ENCODE measurements at regions not wholly inside any gene's neighbourhood (a gene's known extent, or its start where the extent isn't known, plus 50 kb on each side); places are given as distances from the start of the nearest gene placed in this dataset.
A peak's percentile ranks its signal among the peaks of the same experiment; 100 is the strongest.
"Not testable (repeated sequence)": the region's sequence is repeated elsewhere in the genome, so short reads cannot be mapped to it uniquely, and the experiment has no call there.

- intact Hi-C loops (cut with DNase I), result no loop called here
- DNase-seq (no peak), ATAC-seq (no peak)
These were observed 106.3 kb upstream of the BOD1L1 start for GRCh38 chr4:13733817-13734216.

GRCh38 chr4:13750594-13750993, 123.1 kb upstream of the BOD1L1 start:
- intact Hi-C loops (cut with DNase I), result no loop called here
- ATAC-seq (no peak), DNase-seq (no peak)

GRCh38 chr4:13761581-13761980, 134.1 kb upstream of the BOD1L1 start:
- intact Hi-C loops (cut with DNase I); DNase-seq; ATAC-seq: not testable (repeated sequence)

- DNase-seq, result no peak
- intact Hi-C loops (cut with DNase I), result no loop called here
- no peak for ATAC-seq
These were observed 134.6 kb upstream of the BOD1L1 start for GRCh38 chr4:13762130-13762529.

- intact Hi-C loops (cut with DNase I), result no loop called here
- ATAC-seq, result no peak
- no peak for DNase-seq
These were observed 136.2 kb upstream of the BOD1L1 start for GRCh38 chr4:13763707-13764106.

- ATAC-seq, result no peak
- DNase-seq, result no peak
- intact Hi-C loops (cut with DNase I), result no loop called here
These were observed 138.0 kb upstream of the BOD1L1 start for GRCh38 chr4:13765539-13765938.

- intact Hi-C loops (cut with DNase I), result no loop called here
- ATAC-seq (peak in 1 of 2 donors; percentile 79), DNase-seq (no peak)
These were observed 139.4 kb upstream of the BOD1L1 start for GRCh38 chr4:13766761-13767540.

DNA sequence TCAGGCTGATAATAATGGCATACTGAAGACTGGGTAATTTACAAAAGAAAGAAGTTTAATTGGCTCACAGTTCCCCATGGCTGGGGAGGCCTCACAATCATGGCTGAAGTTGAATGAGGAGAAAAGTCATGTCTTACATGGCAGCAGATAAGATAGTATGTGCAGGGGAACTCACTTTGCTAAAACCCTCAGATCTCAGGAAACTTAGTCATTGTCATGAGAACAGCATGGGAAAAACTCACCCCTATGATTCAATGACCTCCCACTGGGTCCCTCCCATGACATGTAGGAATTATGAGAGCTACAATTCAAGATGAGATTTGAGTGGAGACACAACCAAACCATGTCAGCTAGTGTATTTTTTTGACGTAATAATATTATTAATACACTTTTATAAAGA, 149.8 kb upstream of the BOD1L1 start:
- DNase-seq (no peak), ATAC-seq (no peak)
- intact Hi-C loops (cut with DNase I), result no loop called here

GRCh38 chr4:13778367-13778766, 150.8 kb upstream of the BOD1L1 start:
- DNase-seq (no peak), ATAC-seq (no peak)
- intact Hi-C loops (cut with DNase I), result no loop called here

DNA sequence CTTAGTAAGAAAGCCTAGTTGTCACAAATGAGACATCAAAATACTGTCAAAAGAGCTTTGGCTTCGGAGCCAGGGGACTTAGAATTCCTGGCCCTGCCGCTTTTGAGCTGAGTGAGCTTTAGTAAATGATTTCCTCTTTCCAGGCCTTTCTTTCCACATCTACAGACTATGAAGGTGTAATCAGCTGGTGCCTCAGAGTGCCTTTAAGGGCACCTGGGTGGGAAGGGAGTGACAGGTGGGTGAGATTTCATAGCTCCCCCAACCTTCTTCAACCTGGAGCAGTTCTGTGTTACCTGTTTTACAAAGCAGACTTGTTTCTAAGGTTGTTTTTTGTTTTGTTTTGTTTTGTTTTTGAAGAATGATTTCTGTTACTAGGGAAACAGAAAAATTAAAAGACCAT, 154.7 kb upstream of the BOD1L1 start:
- intact Hi-C loops (cut with DNase I), result no loop called here
- no peak for ATAC-seq
- no peak for DNase-seq

DNA sequence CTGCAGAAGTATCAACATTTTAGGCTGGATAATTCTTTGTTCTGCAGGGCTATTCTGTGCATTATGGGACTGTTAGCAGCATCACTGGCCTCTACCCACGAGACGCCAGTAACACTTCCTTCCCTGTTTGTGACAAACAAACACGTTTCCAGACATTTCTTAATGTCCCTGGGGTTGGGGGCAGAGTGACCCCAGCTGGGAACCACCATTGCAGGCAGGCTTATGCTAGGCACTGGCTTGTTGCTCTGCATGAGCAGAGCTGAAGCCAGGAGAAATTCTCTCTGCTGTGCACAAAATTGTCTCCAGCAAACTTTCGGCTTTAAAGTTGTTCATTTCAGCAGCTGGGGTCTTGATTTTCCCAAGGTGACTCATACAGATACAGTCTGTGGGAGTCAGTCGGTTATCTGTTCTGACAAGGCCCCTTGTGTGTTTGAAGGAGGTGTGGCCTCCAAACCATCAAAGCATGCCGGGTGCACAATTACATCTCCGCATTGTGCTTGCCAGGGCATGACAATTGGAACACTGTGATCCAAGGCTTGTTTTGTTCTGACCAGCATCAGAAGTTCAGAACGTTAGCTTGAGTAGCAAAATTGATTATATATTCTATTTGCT, 156.4 kb upstream of the BOD1L1 start:
- DNase-seq, result no peak
- intact Hi-C loops (cut with DNase I), result no loop called here
- peak in 1 of 2 donors; percentile 70 for ATAC-seq

DNA sequence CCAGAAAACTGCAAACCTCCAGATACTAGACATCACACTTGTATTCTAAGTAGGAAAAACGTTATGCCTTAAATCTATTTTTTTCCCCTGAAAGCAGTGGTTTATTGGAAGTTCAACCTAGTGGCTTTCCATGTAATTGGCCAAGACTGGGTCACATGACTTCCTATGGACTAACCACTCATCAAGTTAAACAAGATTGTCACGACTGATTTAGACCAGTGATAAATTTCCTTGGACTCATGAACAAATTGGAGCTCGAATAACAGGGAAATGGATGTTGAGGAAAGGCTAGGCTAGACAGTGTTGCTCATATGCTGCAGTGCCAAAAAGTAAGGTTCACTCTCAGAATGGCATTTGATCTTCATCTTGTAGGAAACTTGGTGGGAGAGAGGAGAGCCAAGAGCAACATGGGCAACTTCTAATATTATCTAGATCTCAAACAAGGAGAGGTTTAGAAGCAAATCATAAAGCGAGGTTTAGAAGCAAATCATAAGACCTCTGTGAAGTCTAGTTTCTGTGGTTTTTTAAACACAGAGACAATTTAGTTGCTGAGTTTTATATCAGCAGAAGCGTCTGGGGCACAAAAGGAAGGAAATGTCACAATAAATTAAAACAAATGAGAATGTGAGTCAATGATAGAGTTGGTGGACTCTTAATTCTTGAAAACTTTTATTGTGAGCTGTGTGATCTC, 165.6 kb upstream of the BOD1L1 start:
- no peak for DNase-seq
- intact Hi-C loops (cut with DNase I), result no loop called here
- ATAC-seq, result no peak

DNA sequence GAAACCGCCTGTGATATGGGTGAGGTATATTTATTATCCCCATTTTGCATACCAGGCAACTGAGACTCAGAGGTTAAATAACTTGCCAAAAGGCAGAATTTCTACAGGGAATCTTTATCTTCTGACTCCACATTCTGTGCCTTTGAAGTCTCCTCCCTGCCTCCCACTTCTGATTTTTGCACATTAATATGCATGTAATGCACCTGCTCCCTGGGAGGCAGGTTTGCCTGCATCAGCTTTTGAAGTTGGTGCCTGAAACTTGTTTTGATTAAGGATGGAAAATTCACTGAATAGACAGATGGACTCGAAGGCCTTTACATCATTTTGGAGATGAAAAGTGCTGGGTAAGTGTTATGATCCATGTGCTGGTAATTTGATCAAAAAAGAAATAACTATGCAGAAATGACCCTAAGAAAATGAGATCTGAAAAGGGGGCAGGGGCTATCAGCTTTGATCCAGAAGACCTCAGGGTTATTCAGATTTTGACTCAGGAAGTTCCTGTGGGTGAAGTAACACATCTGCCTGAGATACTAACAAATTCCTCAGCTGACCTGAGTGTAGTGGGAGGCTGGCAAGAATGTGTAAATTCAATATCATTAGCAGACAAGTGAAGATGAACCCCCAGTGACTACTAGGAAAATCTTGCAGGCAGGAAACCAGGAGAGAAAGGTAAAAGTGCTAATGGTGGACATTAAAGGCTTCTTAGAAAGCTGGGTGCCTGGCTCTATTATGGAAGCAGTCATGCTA, 167.5 kb upstream of the BOD1L1 start:
- DNase-seq, result no peak
- intact Hi-C loops (cut with DNase I), result no loop called here

DNA sequence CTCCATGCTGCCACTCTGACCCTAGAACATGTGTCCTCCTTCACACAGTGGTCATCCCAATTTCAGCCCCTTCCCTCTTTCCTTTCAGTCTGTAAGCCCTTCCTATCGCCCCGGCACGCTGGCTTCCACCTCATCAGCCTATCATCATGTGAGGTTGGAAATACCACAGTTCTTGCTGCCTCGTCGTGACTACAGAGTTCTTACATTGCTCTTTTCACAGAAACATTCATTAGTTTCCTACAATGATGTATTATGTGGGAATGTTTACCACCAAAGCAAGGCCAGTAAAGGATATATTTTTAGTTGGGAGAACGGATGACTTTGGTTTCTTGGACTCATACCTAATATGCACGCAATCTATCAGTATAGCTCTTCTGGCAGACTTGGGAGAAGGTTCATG, 169.5 kb upstream of the BOD1L1 start:
- intact Hi-C loops (cut with DNase I), result no loop called here

More for the DNA sequence above, 167.5 kb upstream of the BOD1L1 start:
- ATAC-seq, result no peak

GRCh38 chr4:13815231-13815630, 187.7 kb upstream of the BOD1L1 start:
- ATAC-seq, result no peak
- intact Hi-C loops (cut with DNase I), result no loop called here
- no peak for DNase-seq

More for the DNA sequence above, 169.5 kb upstream of the BOD1L1 start:
- no peak for DNase-seq
- no peak for ATAC-seq

DNA sequence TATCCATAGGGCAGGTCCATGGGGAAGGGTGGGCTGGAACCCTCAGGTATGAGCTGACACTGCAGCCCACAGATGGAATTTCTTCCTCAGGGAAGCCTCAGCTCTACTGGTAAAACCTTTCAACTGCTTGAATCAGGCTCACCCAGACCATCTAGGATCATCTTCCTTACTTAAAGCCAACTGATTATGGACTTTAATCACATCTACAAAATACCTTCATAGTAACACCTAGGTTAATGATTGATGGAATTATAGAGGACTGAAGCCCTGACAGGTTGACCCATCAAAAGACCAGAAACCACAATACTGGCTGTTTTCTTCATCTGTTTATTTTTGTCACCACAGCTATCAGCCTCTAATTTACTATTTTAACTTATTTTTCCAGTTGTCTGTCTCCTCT, 188.9 kb upstream of the BOD1L1 start:
- intact Hi-C loops (cut with DNase I), result no loop called here
- no peak for ATAC-seq
- no peak for DNase-seq

- ATAC-seq (no peak), DNase-seq (no peak)
- intact Hi-C loops (cut with DNase I), result no loop called here
These were observed 194.0 kb upstream of the BOD1L1 start for GRCh38 chr4:13821522-13821921.

- ATAC-seq, result not testable (repeated sequence)
These were observed 198.3 kb upstream of the BOD1L1 start for GRCh38 chr4:13825822-13826221.

DNA sequence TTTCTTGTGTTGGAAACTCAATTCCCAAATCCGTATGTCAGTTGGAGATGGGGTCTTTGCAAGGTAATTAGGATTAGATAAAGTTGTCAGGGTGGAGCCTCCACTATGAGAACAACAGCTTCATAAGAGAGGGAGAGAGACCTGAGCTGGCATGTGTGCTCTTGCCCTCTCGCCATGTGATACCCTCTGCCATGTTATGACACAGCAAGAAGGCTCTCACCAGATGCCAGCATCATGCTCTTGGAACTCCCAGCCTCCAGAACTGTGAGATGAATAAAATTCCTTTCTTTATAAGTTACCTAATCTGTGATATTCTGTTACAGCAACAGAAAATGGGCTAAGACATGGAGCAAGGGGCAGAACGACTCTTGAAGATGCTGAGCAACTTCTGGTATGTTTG, 201.9 kb upstream of the BOD1L1 start:
- ATAC-seq (no peak), DNase-seq (no peak)
- intact Hi-C loops (cut with DNase I), result no loop called here

More at GRCh38 chr4:13825822-13826221, 198.3 kb upstream of the BOD1L1 start:
- intact Hi-C loops (cut with DNase I); DNase-seq: not testable (repeated sequence)

GRCh38 chr4:13830449-13830848, 202.9 kb upstream of the BOD1L1 start:
- DNase-seq (peak; percentile 23), ATAC-seq (no peak)
- intact Hi-C loops (cut with DNase I), result loop anchor here in 1 of 2 donors (10.0 kb wide), 1 partner anchor 136 kb away; no protein-coding TSS in a partner anchor

Data from left cardiac atrium (tissue), 4 donors.